T-helper 1 cell treated with Interleukin-12 subunit alpha and Interleukin-12 subunit beta and Interleukin-4 antibody, amounts not matched to agents 30 μg/mL and 1 μg/mL, for 36 hours (primary cell): ENCODE measurements at regions not wholly inside any gene's neighbourhood (a gene's known extent, or its start where the extent isn't known, plus 50 kb on each side); places are given as distances from the start of the nearest gene placed in this dataset.
A peak's percentile ranks its signal among the peaks of the same experiment; 100 is the strongest.

Source experiments
- H3K27ac Mint-ChIP-seq: one replicate; pipeline ENCODE4 v1.8.0; 2021; ENCODE audit warnings: mild to moderate bottlenecking, mixed read lengths
- H3K27me3 Mint-ChIP-seq: one replicate; pipeline ENCODE4 v1.8.0; 2021; ENCODE audit warnings: low read depth, mixed read lengths
- H3K36me3 Mint-ChIP-seq: one replicate; pipeline ENCODE4 v1.8.0; 2021; ENCODE audit warnings: low read depth, mixed read lengths
- H3K4me1 Mint-ChIP-seq: one replicate; pipeline ENCODE4 v1.8.0; 2021; ENCODE audit warnings: low read depth, mixed read lengths
- H3K4me3 Mint-ChIP-seq: one replicate; pipeline ENCODE4 v1.8.0; 2021; ENCODE audit warnings: mild to moderate bottlenecking, moderate library complexity, mixed read lengths
- H3K9me3 Mint-ChIP-seq: one replicate; pipeline ENCODE4 v1.8.0; 2021; ENCODE audit warnings: mixed read lengths

DNA sequence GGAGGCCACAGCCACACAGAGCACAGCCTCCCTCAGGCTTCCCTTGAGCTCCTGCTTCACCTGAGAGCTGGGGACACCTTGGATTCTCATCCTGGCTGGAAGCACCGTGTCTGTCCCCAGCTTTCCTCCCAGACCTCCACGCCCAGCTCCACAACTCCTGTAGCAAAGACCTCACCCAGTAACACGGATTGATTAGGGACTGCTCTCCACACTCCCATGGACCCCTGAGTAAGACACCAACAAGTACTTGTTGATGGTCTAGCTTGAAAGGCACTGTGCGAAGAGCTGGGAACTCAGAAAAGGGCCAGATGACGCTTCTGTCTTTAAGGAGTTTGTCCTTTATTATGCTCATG is 109.6 kb downstream of the DLL1 start:
- Mint-ChIP-seq H3K9me3 (peaks cover 14% of the 10 kb centered on the region), H3K27me3 (no peaks in the 10 kb centered on the region), H3K27ac (no peak overlapping the region), H3K36me3 (peaks cover 2% of the 10 kb centered on the region), H3K4me3 (no peak overlapping the region), H3K4me1 (peaks cover 1% of the 10 kb centered on the region)

GRCh38 chr6:170180671-170181337 is 110.1 kb downstream of the DLL1 start:
- Mint-ChIP-seq H3K4me1 (peaks cover 1% of the 10 kb centered on the region), H3K36me3 (peaks cover 2% of the 10 kb centered on the region), H3K9me3 (peaks cover 14% of the 10 kb centered on the region), H3K27ac (no peak overlapping the region), H3K4me3 (no peak overlapping the region), H3K27me3 (no peaks in the 10 kb centered on the region)

DNA sequence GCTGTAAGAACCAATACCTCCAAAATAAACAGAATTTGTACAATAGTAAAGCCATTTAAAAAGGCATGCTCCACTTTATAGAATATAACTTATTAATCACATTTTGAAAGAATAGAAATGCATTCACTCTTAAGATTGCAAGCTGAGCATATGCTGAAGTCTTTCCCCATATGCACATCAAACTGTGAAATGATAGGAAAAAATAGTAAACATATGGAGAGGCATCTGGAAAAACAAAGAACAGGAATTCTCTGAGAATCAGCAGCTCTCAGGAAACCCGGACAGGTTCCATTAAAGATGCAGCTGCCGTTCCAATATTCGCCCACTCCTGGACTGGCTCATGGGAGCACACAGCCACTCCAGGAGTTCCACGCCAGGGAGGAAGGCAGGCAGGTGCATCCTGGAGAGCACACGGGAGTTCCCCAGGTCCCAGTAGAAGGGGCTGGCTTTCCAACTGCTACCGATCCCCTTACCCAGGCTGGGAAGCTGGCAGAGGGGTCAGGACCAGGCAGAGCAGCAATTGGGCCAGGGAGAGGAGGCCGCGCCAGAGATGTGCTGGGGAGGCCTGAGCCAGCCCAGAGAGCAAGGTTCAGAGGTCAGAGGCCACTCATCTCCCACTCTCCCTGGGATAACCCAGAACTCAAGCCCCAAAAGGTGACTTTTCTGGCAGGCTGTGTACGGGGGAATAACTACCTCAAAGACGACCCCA is 111.1 kb downstream of the DLL1 start:
- H3K27me3 Mint-ChIP-seq: no peaks in the 10 kb centered on the region
- no peak overlapping the region for H3K27ac Mint-ChIP-seq
- no peak overlapping the region for H3K4me3 Mint-ChIP-seq
- H3K9me3 Mint-ChIP-seq: peaks cover 14% of the 10 kb centered on the region
- peaks cover 1% of the 10 kb centered on the region for H3K4me1 Mint-ChIP-seq
- H3K36me3 Mint-ChIP-seq: peaks cover 2% of the 10 kb centered on the region

- Mint-ChIP-seq H3K36me3 (peaks cover 2% of the 10 kb centered on the region), H3K4me3 (no peak overlapping the region), H3K9me3 (peaks cover 14% of the 10 kb centered on the region), H3K4me1 (peaks cover 1% of the 10 kb centered on the region), H3K27me3 (no peaks in the 10 kb centered on the region), H3K27ac (no peak overlapping the region)
Observed at GRCh38 chr6:170178561-170179477, 112.1 kb downstream of the DLL1 start.

- H3K27me3 Mint-ChIP-seq: no peaks in the 10 kb centered on the region
- H3K4me3 Mint-ChIP-seq: no peak overlapping the region
- H3K9me3 Mint-ChIP-seq: peaks cover 8% of the 10 kb centered on the region
- no peak overlapping the region for H3K27ac Mint-ChIP-seq
- peaks cover 1% of the 10 kb centered on the region for H3K4me1 Mint-ChIP-seq
- no peaks in the 10 kb centered on the region for H3K36me3 Mint-ChIP-seq
Observed at GRCh38 chr6:170177772-170178560, 112.9 kb downstream of the DLL1 start.

DNA sequence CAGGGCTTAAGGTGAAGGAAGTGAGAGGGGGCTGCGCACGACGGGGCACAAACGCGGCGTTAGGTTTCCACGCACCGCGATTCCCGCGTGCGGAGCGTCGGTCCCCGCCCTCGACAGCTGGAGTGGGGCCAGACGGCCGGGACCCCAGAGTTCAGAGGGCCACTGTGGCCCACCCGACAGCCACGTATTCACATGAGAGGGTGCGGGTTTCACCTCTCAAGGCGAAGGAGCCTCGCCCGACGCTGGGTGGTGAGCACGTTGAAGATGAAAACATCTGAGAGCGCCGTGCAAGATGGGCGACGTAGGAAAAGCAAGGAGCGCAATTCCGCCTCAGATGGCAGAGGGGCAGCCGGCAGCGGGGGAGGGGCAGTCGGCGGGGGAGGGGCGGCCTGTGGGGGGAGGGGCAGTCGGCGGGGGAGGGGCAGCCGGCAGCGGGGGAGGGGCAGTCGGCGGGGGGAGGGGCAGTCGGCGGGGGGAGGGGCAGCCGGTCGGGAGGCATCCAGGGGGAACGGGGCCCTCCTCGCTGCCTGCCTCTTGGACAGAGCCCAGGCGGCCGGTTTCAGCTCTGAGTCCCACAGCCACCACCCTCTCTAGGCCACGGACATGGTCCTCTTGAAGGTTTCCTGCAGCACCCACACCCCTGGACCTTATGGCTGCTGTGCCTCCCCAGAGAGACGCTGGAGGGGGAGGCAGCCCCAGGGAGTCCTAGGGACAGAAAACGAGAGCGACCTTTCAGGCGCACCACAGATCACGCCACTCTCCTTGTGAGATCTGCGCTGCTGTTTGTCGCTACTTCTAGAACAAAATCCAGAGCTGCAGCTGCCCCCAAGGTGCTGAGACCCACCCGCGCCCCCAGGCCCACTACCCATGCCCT is 113.7 kb downstream of the DLL1 start:
- H3K9me3 Mint-ChIP-seq: peaks cover 7% of the 10 kb centered on the region
- H3K4me1 Mint-ChIP-seq: no peaks in the 10 kb centered on the region
- no peak overlapping the region for H3K4me3 Mint-ChIP-seq
- peak overlapping the region; percentile 70 for H3K27ac Mint-ChIP-seq
- H3K36me3 Mint-ChIP-seq: peaks cover 2% of the 10 kb centered on the region
- H3K27me3 Mint-ChIP-seq: no peaks in the 10 kb centered on the region

DNA sequence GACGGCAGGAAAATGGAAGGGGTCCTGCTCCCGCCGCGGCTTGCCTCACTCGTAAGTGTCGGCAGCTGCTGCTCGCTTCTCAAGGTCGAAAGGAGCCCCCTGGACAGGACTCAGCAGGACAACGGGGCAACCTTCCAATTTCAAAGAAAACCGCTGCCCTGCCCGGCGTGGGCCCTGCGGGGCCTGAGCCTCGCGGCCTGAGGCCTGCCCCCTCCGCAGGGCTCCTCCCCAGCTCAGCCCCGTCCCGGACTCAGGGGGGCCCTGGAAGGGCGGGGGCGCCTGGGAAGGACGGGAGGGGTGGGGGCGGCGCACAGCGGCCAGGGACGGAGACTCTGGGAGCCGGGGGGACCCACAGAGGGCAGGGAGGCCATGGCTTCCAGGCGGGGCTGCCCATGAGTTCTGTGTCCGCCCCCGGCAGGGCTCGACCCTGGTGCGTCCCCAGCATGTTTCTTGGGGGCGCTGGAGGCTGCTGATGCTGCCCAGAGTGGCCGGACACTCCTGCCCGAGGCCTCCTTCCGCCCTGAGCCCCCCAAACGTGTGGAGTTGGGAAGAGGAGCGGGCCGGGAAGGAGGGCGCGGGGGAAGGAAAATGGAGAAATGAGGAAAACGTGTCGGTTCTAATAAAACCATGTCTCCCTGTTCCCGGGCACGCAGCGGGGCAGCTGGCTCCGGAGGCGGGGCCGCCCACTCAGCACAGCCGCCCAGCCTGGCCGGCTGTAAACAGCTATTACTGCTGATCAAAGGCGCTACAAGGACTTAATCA is 114.6 kb downstream of the DLL1 start:
- Mint-ChIP-seq H3K27me3 (no peaks in the 10 kb centered on the region), H3K9me3 (peaks cover 4% of the 10 kb centered on the region), H3K4me3 (no peak overlapping the region), H3K36me3 (peaks cover 2% of the 10 kb centered on the region), H3K27ac (no peak overlapping the region), H3K4me1 (no peaks in the 10 kb centered on the region)

- Mint-ChIP-seq H3K9me3 (peaks cover 7% of the 10 kb centered on the region), H3K4me1 (no peaks in the 10 kb centered on the region), H3K27ac (no peak overlapping the region), H3K36me3 (peaks cover 2% of the 10 kb centered on the region), H3K27me3 (no peaks in the 10 kb centered on the region), H3K4me3 (no peak overlapping the region)
Observed at GRCh38 chr6:170175644-170176135, 115.2 kb downstream of the DLL1 start.

GRCh38 chr6:170174771-170175643 is 115.9 kb downstream of the DLL1 start:
- no peak overlapping the region for H3K4me3 Mint-ChIP-seq
- peaks cover 2% of the 10 kb centered on the region for H3K36me3 Mint-ChIP-seq
- no peaks in the 10 kb centered on the region for H3K4me1 Mint-ChIP-seq
- H3K9me3 Mint-ChIP-seq: peaks cover 7% of the 10 kb centered on the region
- H3K27ac Mint-ChIP-seq: no peak overlapping the region
- no peaks in the 10 kb centered on the region for H3K27me3 Mint-ChIP-seq

DNA sequence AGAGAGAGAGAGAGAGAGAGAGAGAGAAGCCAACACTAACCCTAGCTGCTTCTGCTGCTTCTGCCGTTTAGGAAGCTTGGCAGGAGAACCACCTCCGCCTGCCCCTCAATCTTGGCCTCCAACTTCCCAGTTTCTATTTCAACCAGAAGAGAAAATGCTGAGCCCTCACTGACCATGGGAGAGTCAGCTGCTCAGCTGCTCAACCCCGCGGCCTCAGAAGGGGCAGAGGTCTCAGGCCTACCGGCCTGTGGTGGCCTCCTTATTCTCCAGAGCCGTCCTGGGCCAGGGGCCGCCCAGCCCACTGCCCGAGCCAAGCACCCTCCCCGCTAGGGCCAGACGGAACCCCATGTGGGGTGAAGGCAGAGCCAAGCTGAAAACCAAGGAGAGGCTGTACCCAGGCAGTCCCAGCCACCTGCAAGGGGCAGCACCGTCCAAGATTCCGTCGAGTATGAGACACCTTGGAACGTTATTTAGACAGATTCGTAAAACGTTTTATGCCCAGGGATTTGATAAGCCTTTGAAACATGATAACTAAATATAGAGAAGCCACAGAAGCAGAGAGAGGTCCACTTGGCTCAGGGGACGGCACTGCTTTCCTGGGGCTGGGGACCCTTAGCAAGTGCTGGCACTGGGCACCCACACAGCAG is 116.6 kb downstream of the DLL1 start:
- no peaks in the 10 kb centered on the region for H3K27me3 Mint-ChIP-seq
- H3K9me3 Mint-ChIP-seq: peaks cover 7% of the 10 kb centered on the region
- H3K27ac Mint-ChIP-seq: no peak overlapping the region
- no peaks in the 10 kb centered on the region for H3K4me1 Mint-ChIP-seq
- H3K36me3 Mint-ChIP-seq: peaks cover 2% of the 10 kb centered on the region
- no peak overlapping the region for H3K4me3 Mint-ChIP-seq

DNA sequence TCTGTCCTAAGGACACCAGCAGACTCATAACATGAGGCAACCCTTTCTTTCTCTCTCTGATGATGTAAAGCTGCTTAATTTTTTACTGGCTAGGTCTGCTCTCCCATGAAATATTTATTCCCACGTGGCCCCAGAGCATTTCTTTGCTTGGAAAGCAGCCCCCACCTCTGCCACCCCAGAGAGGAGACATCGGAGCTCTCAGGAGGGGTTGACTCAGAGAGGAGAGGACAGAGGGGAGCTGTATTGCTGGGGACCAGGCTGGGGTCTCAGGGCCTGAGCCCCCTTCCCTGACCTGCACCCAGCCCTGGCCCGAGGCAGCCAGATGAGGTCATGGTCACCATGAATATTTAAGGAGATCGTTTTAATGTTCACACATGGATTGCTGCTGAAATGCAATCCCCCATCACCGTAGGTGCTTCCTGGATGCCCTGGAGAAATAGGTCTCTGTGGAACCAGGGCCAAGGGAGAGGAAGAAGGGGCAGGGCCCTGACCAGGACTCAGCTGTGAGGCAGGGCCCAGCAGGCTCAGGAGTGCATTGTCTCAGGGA is 117.5 kb downstream of the DLL1 start:
- Mint-ChIP-seq H3K9me3 (peaks cover 9% of the 10 kb centered on the region), H3K4me1 (no peaks in the 10 kb centered on the region), H3K27ac (no peak overlapping the region), H3K36me3 (peaks cover 2% of the 10 kb centered on the region), H3K4me3 (no peak overlapping the region), H3K27me3 (no peaks in the 10 kb centered on the region)
